HCT116 (cell line): ENCODE measurements at regions not wholly inside any gene's neighbourhood (a gene's known extent, or its start where the extent isn't known, plus 50 kb on each side); places are given as distances from the start of the nearest gene placed in this dataset.

Source experiments
- EGR1 ChIP-seq: IDR thresholded peaks from 2 replicates; pipeline ENCODE4 v1.6.1; 2012; ENCODE audit warnings: low read depth
- EZH2 ChIP-seq: fragments of 200-600 bp; sonication (generic); IDR thresholded peaks from 2 replicates; pipeline ENCODE4 v1.6.1; 2017; ENCODE audit warnings: antibody characterized with exemption, mixed run types
- EZH2phosphoT487 ChIP-seq: fragments of 200-600 bp; IDR thresholded peaks from 2 replicates; pipeline ENCODE4 v1.6.1; 2018; ENCODE audit warnings: antibody characterized with exemption, borderline replicate concordance
- FOSL1 ChIP-seq: IDR thresholded peaks from 2 replicates; pipeline ENCODE4 v1.6.1; 2012; ENCODE audit warnings: low read depth
- POLR2A ChIP-seq: IDR thresholded peaks from 2 replicates; pipeline ENCODE4 v1.7.0; 2011; ENCODE audit warnings: borderline replicate concordance; ENCODE audit not compliant: insufficient read depth, insufficient read length; ENCODE audit errors: extremely low read depth
- POLR2AphosphoS5 ChIP-seq: IDR thresholded peaks from 2 replicates; pipeline ENCODE4 v1.6.1; 2011; ENCODE audit warnings: mild to moderate bottlenecking, low read depth, low read length, moderate library complexity
- RAD21 ChIP-seq: IDR thresholded peaks from 2 replicates; pipeline ENCODE4 v1.6.1; 2012; ENCODE audit warnings: low read depth, mild to moderate bottlenecking
- SIN3A ChIP-seq: IDR thresholded peaks from 2 replicates; pipeline ENCODE4 v1.6.1; 2012; ENCODE audit warnings: low read depth
- SP1 ChIP-seq: IDR thresholded peaks from 2 replicates; pipeline ENCODE4 v1.6.1; 2012; ENCODE audit warnings: low read depth
- ZFX ChIP-seq: fragments of 450-650 bp; IDR thresholded peaks from 2 replicates; pipeline ENCODE4 v1.6.1; 2017
- TF ChIP-seq, protein P1 (sequence below), 3 experiments: fragments of 200-600 bp in 1 of 3; sonication (generic) in 1 of 3; IDR thresholded peaks in 2 of 3; conservative IDR thresholded peaks in 1 of 3; 2 replicates each; pipeline ENCODE4 v1.5.1; 2012 to 2017; ENCODE audit warnings: low read depth in 2 of 3, low read length in 2 of 3, antibody characterized with exemption in 1 of 3, borderline replicate concordance in 1 of 3, control low read depth in 1 of 3, mild to moderate bottlenecking in 1 of 3, mixed read lengths in 1 of 3, mixed run types in 1 of 3, moderate library complexity in 1 of 3; ENCODE audit not compliant: insufficient read depth in 1 of 3
- TF ChIP-seq, protein P2 (sequence below): IDR thresholded peaks from 2 replicates; pipeline ENCODE4 v1.6.1; 2012; ENCODE audit warnings: low read depth
- TF ChIP-seq, protein P3 (sequence below): IDR thresholded peaks from 2 replicates; pipeline ENCODE4 v1.6.1; 2012
- TF ChIP-seq, protein P4 (sequence below): IDR thresholded peaks from 2 replicates; pipeline ENCODE4 v1.6.1; 2012

GRCh38 chr1:79595931-79596330 lies 589.4 kb upstream of the ADGRL4 start:
- no peak for TF ChIP-seq POLR2A
- TF ChIP-seq SIN3A: no peak
- TF ChIP-seq, protein P1, sequence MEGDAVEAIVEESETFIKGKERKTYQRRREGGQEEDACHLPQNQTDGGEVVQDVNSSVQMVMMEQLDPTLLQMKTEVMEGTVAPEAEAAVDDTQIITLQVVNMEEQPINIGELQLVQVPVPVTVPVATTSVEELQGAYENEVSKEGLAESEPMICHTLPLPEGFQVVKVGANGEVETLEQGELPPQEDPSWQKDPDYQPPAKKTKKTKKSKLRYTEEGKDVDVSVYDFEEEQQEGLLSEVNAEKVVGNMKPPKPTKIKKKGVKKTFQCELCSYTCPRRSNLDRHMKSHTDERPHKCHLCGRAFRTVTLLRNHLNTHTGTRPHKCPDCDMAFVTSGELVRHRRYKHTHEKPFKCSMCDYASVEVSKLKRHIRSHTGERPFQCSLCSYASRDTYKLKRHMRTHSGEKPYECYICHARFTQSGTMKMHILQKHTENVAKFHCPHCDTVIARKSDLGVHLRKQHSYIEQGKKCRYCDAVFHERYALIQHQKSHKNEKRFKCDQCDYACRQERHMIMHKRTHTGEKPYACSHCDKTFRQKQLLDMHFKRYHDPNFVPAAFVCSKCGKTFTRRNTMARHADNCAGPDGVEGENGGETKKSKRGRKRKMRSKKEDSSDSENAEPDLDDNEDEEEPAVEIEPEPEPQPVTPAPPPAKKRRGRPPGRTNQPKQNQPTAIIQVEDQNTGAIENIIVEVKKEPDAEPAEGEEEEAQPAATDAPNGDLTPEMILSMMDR (IDR thresholded peaks at IDR 0.05 in 2 of 3, conservative IDR thresholded peaks at IDR 0.05 in 1 of 3; ENCODE audit: borderline replicate concordance in 1 of 3, insufficient read depth in 1 of 3, low read depth in 2 of 3, low read length in 2 of 3): no peak
- TF ChIP-seq, protein P2, sequence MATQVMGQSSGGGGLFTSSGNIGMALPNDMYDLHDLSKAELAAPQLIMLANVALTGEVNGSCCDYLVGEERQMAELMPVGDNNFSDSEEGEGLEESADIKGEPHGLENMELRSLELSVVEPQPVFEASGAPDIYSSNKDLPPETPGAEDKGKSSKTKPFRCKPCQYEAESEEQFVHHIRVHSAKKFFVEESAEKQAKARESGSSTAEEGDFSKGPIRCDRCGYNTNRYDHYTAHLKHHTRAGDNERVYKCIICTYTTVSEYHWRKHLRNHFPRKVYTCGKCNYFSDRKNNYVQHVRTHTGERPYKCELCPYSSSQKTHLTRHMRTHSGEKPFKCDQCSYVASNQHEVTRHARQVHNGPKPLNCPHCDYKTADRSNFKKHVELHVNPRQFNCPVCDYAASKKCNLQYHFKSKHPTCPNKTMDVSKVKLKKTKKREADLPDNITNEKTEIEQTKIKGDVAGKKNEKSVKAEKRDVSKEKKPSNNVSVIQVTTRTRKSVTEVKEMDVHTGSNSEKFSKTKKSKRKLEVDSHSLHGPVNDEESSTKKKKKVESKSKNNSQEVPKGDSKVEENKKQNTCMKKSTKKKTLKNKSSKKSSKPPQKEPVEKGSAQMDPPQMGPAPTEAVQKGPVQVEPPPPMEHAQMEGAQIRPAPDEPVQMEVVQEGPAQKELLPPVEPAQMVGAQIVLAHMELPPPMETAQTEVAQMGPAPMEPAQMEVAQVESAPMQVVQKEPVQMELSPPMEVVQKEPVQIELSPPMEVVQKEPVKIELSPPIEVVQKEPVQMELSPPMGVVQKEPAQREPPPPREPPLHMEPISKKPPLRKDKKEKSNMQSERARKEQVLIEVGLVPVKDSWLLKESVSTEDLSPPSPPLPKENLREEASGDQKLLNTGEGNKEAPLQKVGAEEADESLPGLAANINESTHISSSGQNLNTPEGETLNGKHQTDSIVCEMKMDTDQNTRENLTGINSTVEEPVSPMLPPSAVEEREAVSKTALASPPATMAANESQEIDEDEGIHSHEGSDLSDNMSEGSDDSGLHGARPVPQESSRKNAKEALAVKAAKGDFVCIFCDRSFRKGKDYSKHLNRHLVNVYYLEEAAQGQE: no peak
- TF ChIP-seq POLR2AphosphoS5: no peak
- no peak for TF ChIP-seq ZFX
- no peak for TF ChIP-seq SP1
- no peak for TF ChIP-seq EZH2
- TF ChIP-seq EGR1: no peak
- TF ChIP-seq EZH2phosphoT487: no peak
- TF ChIP-seq RAD21: no peak
- TF ChIP-seq, protein P3, sequence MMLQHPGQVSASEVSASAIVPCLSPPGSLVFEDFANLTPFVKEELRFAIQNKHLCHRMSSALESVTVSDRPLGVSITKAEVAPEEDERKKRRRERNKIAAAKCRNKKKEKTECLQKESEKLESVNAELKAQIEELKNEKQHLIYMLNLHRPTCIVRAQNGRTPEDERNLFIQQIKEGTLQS: no peak
- TF ChIP-seq, protein P4, sequence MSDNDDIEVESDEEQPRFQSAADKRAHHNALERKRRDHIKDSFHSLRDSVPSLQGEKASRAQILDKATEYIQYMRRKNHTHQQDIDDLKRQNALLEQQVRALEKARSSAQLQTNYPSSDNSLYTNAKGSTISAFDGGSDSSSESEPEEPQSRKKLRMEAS: no peak
- TF ChIP-seq FOSL1: no peak
